T-helper 2 cell treated with Interferon-gamma antibody and Interleukin-4, amounts not matched to agents 100 ng/mL and 5 ng/mL, for 36 hours (primary cell): ENCODE measurements at regions not wholly inside any gene's neighbourhood (a gene's known extent, or its start where the extent isn't known, plus 50 kb on each side); places are given as distances from the start of the nearest gene placed in this dataset.
"Not testable (repeated sequence)": the region's sequence is repeated elsewhere in the genome, so short reads cannot be mapped to it uniquely, and the experiment has no call there.

ENCODE experiments used
- intact Hi-C: fragments of 100-400 bp; cut with micrococcal nuclease; formaldehyde crosslinking; loops from one replicate; pipeline ENCODE4 v1.15.1; 2023

GRCh38 chr5:143952809-143953208, 140.8 kb downstream of the HMHB1 start:
- intact Hi-C loops, result no loop called here

- intact Hi-C loops, result no loop called here
These were observed 141.9 kb downstream of the HMHB1 start for GRCh38 chr5:143953851-143954250.

GRCh38 chr5:143955141-143955540, 143.2 kb downstream of the HMHB1 start:
- intact Hi-C loops, result no loop called here

GRCh38 chr5:143957455-143957854, 145.5 kb downstream of the HMHB1 start:
- intact Hi-C loops, result no loop called here

- intact Hi-C loops, result no loop called here
These were observed 150.2 kb downstream of the HMHB1 start for GRCh38 chr5:143962201-143962600.

GRCh38 chr5:143964919-143965318, 153.0 kb downstream of the HMHB1 start:
- intact Hi-C loops, result loop anchor here (5.0 kb wide), 1 partner anchor 1043 kb away; no protein-coding TSS in a partner anchor

- intact Hi-C loops, result loop anchor here (5.0 kb wide), 1 partner anchor 1044 kb away; no protein-coding TSS in a partner anchor
These were observed 154.3 kb downstream of the HMHB1 start for GRCh38 chr5:143966280-143966679.

- intact Hi-C loops, result loop anchor here (1.0 to 5.0 kb wide), 4 partner anchors 139 to 1046 kb away; no protein-coding TSS in a partner anchor
These were observed 156.3 kb downstream of the HMHB1 start for GRCh38 chr5:143968071-143968878.

- intact Hi-C loops, result no loop called here
These were observed 158.2 kb downstream of the HMHB1 start for GRCh38 chr5:143970159-143970558.

- intact Hi-C loops, result no loop called here
These were observed 160.1 kb downstream of the HMHB1 start for GRCh38 chr5:143972068-143972467.

GRCh38 chr5:143976055-143976454, 164.1 kb downstream of the HMHB1 start:
- intact Hi-C loops, result no loop called here

GRCh38 chr5:143977891-143978461, 166.0 kb downstream of the HMHB1 start:
- intact Hi-C loops, result no loop called here

GRCh38 chr5:143979044-143979690, 167.2 kb downstream of the HMHB1 start:
- intact Hi-C loops, result no loop called here

- intact Hi-C loops, result no loop called here
These were observed 168.5 kb downstream of the HMHB1 start for GRCh38 chr5:143980506-143980905.

- intact Hi-C loops, result not testable (repeated sequence)
These were observed 171.0 kb downstream of the HMHB1 start for GRCh38 chr5:143982957-143983356.

GRCh38 chr5:143985832-143986515, 174.0 kb downstream of the HMHB1 start:
- intact Hi-C loops, result no loop called here

GRCh38 chr5:143986516-143987212, 174.7 kb downstream of the HMHB1 start:
- intact Hi-C loops, result no loop called here

GRCh38 chr5:143987264-143987663, 175.3 kb downstream of the HMHB1 start:
- intact Hi-C loops, result no loop called here

GRCh38 chr5:143987751-143988560, 176.0 kb downstream of the HMHB1 start:
- intact Hi-C loops, result no loop called here

GRCh38 chr5:143992496-143992895, 178.0 kb downstream of the YIPF5 start:
- intact Hi-C loops, result no loop called here
